ENCODE measurements at regions not wholly inside any gene's neighbourhood (a gene's known extent, or its start where the extent isn't known, plus 50 kb on each side); places are given as distances from the start of the nearest gene placed in this dataset.
A peak's percentile ranks its signal among the peaks of the same experiment; 100 is the strongest.

DNA sequence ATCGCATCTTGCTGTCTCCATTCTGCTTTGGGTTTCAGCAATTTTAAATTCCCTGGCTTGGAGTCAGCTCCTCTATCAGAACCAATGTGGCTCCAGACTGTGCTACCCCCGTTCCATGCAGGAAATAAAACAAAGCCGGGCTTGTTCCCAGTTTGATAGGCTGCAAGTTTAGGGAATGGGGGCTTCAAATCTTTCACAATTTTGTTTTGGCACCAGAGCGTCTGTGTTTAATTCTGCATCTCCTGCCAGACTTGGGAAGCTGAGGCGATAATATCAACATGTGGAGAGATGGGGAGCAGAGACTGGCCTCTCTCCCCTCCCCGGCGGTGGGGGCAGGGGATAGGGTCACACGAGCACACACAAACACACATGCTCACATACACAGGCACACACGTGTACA lies 305.9 kb downstream of the FGFR2 start:
- no peak for DNase-seq (ENCODE audit: low spot score)
- FAIRE-seq = no peak

DNA sequence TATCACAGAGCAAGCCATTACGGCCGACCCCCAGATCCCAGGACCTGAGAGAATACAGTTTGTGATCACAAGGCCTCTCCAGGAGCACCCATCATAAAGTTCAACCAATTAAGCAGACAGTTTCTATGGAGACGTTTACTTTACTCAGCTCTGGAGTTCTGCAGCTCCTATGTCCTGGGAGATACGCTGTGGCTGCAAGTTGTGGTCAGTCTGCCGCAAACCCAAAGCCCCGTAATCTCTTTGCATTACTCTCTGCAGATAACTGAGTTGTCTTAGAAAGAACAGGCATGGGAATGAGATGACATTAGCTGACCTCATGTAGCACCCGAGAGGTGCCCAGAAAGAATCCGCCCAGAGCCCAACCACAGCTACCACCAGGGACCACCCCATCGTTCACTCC lies 305.1 kb downstream of the FGFR2 start:
- no peak for DNase-seq (ENCODE audit: low spot score)
- FAIRE-seq = no peak

DNA sequence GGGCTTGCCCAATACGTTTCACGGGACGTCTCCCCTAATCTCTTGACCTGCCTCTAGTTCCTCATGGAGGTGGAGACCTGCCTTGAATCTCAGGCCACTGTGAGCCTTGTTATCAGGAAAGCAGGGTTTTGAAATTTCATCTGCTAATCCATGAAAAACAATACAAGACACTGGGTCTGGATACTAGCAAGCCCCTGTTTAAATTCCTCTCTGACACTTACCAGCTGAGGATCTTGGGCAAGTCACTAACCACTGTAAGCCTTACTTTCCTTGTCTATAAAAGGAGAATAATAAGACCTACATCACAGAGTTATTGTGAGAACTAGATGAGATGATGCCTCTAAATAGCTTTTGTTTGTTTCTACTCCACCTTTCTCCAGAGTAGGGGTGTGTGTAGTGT lies 303.6 kb downstream of the FGFR2 start:
- DNase-seq (ENCODE audit: low spot score) (no peak), FAIRE-seq (no peak)

DNA sequence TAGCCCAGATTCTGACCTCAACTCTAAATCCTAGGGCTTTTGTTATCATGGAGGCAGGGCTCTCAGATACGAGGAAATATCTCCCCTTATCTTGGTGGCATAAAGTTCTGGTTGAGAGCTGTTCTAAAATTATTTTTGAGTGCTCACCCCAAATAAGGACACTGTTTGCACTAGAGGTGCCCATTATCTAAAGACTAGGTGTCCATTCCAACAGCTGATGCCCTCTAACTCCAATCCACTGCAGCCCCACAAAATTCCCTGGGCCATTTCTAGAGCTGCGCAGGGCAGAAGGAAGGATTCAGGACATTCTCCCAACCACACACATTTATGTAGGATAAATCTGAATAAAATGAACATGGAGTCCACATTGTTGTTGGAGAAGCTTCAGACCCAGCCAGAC lies 301.9 kb downstream of the FGFR2 start:
- no peak for DNase-seq (ENCODE audit: low spot score)
- no peak for FAIRE-seq

DNA sequence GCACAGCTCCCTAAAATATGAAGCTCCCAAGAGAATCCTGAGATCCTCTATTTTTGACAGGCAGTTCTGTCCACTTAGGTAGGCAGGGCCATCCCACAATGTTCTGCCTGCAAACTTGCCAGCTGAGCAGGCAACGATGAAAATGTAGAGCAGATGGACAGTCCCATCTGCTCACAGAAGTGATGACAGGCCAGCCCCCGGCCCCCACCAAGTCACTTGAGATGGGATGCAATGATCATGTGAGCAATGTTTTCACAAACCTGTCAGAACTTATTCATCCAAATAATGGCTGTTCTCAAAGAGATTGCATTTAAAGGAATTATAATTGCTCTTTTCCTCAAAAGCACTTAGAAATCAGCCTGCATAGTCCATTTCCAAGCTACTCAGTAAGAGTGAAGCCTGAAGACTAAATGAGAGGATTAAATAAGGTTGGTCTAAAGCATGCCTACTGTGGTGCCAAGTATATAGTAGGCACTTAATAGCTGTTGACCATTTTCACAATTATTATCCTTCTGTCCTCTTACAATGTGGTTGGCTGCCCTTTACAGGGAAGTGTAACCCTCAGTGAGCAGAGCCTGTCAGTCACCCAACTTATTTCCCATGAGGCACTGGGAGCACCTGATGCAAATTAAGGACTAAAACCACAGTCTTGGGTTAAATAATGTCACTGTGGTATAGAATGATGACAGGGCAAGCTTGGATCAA lies 301.2 kb downstream of the FGFR2 start:
- DNase-seq (ENCODE audit: low spot score) (no peak), FAIRE-seq (no peak)

DNA sequence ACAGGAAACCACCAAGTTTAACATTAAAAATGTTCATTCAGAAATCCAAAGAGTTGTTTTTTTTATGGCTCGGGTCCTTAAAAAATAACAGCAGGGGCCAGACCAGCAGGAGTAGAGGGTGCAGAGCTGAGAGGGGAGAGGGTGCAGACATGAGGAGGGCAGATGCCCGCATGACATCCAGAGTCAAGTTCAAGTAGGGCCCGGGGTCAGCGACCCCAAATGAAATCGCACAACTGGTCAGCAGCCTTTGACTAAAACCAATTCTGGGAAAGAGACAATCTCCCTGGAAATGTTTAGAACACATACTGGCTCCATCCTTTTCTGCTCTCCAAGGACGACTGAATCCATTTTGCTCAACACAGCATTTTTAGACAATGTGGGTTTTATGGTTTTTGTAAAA lies 297.5 kb downstream of the FGFR2 start:
- DNase-seq (ENCODE audit: low spot score) (no peak), FAIRE-seq (no peak)

DNA sequence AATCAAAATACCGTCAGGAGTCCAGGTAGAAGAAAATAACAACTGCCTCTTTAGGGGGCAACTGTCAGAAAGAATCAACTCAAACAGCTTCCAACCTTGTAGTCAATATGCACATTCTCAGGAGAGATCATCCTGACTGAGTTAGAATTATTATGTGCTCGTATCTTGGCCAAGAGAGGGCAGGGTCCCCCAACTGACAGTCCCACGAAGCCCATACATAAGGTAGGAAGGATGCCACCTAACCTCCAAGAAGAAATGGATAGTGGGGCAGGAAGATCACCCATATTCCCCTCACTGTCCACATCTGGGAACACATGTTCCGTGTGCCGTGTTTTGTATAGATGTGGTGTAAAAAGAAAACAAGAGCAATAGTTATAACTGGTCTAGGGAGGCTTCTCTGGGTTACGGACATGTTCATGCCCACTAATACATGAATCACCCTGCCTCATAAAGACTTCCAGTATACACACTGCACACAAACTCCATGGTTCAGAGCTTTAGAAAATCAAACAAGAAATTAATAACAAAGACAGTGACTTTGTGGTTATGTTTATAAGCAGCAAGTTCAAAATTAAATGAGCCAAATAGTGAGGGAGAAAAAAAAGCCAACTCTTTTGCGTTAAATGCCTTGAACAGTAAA lies 295.6 kb downstream of the FGFR2 start:
- no peak for FAIRE-seq
- DNase-seq (ENCODE audit: low spot score) = peak; percentile 28

DNA sequence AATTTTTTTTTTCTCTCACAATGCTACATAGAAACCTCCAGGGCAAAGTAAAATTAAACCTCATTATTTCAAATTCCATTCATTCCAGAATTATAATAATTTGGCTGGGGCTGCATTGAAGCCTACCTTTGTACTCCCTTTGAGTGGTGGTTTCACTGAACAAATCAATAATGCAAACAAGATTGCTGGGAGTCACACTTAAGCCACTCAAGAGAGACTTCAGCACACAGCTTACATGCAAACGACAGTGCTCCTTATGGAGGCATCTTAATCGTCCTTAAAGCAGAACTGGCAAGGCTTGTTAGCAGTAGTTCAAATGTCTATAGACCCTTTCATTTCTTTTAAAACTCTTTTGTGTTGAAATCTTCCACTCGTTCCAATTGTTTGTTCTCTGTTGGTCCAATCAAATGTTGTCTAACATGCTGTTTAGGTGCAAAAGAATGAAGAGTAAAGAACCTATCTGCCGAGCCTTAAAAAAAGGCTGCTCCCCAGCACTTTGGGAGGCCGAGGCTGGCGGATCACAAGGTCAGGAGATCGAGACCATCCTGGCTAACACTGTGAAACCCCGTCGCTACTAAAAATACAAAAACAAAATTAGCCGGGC lies 294.9 kb downstream of the FGFR2 start:
- DNase-seq (ENCODE audit: low spot score) (no peak), FAIRE-seq (no peak)

DNA sequence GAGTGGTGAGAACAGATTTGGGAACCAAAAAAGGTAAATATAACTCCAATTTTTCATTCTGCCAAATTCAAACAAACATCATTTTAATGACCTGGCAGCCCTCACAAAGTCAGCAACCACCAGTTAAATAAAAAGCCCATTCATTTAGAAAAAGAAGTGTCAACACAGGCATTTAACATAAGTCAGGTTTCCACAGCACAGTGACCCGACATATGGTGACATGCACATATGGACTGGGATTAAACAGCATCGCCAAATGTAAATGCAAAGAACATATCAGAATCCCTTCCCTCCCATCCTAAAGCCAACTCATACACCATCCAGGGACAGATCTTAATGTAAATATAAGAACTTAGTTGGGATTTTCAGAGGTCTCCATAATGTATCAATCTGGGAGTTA lies 293.2 kb downstream of the FGFR2 start:
- FAIRE-seq (no peak), DNase-seq (ENCODE audit: low spot score) (no peak)

DNA sequence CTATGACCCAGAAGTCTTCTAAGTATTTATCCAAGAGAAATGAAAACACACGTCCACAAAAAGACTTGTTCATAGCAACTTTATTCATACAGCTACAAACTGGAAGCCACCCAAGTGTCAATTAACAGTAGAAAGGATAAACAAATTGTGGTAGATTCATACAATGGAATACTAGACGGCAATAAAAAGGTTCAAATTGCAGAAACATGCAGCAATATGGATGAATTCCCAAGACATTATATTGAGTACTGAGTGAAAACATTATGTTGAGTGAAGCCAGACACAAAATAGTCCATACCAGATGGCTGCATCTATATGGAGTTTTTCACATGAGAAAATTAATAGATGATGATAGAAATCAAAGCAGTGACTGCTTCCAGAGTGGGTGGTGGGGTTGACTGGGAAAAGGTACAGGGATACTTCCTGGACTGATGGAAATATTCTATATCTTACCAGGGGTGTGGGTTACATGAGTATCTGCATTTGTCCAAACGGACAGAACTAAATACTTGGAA lies 292.0 kb downstream of the FGFR2 start:
- no peak for DNase-seq (ENCODE audit: low spot score)
- no peak for FAIRE-seq

DNA sequence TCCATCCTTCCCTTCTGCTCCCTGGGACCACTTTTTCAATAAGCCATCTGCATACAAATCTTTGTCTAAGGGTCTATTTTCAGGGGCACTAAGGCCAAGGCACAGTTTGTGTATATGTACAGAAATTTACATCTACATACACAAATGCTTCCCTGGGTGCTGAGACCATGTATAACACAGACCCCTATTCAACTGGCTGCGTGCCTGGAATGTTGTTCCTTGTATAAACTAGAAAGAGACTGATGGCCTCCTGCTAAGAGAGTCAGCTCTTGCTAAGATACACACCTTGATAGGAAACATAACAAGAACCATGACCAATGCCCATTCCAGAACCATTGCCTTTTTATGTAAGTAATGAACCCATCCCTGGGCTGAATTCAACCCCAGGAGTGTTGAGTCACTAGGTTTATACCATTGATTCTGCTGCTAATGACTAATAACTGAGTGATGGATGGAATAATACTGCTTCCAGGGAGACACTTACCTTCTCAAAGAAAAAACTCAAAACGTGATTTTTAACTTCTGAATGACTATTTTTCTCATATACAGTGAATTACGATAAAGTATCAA lies 290.7 kb downstream of the FGFR2 start:
- FAIRE-seq (no peak), DNase-seq (ENCODE audit: low spot score) (no peak)

DNA sequence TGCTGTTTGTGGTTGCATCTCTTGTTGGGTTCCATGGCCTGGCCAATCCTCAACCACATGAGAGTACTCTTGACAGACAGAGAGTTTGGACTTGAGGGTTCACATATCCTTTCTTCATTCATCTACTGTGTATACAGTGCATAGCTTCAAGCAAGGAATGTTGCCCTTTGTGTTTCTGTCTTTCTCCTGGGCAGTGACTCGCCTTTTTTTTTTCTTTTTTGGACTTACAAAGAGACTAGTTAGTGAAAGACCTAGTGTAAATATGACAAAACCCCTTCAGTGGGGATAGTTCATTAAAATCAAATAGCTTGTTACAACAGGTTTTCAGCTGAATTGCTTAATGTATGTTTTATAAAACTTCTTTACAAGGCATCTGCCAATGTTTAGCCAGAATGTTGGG lies 290.2 kb downstream of the FGFR2 start:
- DNase-seq (ENCODE audit: low spot score) (no peak), FAIRE-seq (no peak)

DNA sequence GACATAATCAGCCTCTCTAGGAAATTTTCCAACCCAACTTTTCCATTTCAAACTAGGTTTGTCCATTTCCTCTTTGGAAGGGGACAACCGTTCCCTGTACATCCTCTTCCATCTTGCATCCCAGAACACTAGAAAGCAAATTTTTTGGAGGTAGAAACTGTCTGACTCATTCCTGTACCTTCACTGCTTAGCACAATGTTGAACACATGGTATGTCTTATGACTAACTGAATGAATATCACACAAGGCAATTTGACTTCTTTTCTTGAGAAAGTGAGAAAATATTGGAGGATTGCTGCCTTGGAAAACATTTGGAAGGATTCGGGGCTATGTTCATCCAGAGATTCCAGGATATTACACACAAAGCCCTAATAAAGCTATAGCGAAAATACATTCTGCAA lies 289.1 kb downstream of the FGFR2 start:
- no peak for FAIRE-seq

DNA sequence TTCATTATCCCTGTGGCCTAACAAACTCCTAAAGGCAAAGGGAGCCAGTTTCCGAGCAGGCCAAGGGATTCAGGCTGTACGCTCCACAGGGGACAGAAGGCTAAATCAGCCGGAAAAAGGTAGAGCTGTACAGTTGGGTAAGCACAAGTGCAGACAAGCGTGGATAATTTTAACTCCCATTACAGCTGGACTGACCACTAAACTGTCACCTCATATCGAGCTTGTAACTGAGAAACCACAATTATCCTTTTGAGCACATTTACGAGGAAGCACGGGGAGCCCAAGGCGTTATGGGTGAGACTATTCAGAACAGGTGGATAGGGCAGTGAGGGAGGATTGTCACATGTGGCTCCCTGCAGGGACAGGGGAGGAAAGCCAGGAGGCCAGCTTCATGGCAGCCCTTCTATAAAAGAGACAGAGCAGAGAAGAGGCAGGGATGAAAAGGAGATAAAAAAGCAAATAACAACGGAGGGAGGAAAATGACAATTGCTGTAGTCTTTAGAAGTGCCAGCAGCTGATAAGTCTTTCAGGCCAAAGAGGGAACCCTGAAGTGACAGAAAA lies 288.0 kb downstream of the FGFR2 start:
- FAIRE-seq (peak; percentile 83), DNase-seq (ENCODE audit: low spot score) (peak; percentile 72)

More for the DNA sequence above, 289.1 kb downstream of the FGFR2 start:
- DNase-seq (ENCODE audit: low spot score) = peak; percentile 16

DNA sequence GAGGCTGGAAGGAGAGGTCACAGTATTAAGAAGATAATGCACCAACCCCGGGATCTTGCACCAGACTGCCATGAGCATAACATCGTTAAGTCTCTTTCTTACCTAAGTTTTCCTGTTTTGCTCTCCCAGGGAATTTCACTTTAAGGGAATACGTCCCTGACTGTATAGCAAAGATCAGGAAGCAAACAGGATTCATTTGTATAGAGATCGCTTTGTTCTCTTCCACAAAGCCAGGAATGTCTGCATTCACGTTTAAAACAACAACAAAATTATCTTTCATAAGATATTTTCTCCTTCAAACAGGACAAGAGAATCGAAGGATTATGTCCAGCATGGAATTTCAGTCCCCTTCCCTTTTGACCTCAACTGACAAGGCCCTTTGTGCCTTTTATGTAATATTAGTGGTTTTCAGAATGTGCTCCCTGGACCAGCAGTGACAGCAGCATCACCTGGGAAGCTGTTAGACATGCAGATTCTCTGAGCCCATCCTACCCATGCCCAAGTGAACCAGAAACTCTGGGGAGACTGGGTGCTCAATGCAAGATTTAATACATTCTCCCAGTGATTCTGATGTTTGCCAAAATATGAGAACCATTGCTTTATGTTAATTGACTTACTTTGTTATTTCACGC lies 286.3 kb downstream of the FGFR2 start:
- DNase-seq (ENCODE audit: low spot score) = no peak

DNA sequence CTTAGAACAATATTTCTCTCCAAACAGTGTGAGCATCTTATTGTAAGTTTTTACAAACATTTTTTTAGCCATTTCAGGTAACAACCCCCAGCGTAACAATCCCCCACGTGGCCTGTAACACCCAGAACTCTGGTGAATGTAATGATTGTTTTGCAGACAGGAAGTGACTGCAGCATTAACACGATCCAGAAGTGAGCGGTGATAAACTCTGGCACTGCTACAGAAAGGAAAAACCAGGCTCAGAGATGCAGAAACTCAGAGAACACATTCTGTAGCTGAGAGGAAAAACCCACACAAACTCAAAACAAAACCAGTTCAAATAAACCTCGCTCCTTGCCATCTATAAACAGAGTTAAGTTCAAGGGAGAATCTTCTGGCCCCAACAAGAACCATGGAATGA lies 285.7 kb downstream of the FGFR2 start:
- DNase-seq (ENCODE audit: low spot score) = no peak

More for the DNA sequence above, 286.3 kb downstream of the FGFR2 start:
- FAIRE-seq = no peak

DNA sequence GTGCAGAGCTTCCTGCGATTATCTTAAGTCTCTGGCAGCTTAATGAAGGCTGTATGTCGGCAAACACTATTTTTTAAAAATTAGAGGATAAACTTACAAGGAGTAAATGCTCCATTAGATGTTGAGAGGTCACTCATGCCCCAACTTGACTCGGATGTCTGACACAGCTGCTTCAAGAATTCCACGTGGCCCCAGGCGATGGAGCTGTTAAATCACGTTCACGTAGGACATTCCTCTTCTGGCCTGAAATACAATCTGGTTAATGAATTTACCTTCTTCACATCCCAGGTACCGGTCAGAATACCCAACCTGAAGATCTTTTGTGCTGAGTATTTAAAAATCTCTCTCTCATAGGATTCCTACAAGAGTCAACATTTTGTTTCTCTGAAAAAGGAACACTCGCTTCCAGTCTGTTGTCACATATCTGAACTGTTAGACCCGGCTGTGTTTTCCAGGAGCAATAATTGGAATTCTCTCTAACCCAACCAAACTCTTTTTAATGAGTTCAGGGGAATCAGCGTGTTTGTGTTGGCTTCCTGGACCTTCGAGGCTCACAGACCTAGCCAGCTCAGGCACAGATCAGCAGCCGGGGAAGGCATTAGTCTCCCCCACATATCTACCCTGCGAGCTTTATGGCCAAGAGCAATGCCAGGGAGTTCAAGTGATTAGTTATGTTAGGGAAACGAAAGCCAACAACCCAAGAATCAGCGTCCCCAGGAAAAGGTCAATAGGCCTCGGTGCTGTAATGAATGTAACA lies 284.9 kb downstream of the FGFR2 start:
- FAIRE-seq (no peak), DNase-seq (ENCODE audit: low spot score) (no peak)

More for the DNA sequence above, 285.7 kb downstream of the FGFR2 start:
- no peak for FAIRE-seq

DNA sequence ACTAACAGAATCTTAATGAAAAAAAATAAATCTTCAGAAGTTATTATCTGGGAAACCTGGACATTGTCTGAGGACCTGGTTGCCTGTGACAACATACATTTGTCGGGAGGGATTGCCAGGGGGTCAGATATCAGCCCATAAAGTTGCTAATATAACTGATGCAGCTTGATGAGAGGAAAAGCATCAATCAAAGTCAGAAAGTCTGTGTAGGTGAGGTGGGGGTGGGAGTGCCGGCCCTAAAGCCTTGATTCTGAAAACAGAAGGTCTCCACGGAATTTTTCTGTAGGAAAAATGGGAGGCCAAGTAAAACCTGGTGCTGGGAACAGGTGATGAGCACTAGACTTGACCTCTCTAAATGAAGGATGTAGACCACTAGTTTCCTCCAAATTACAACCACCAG lies 281.8 kb downstream of the FGFR2 start:
- FAIRE-seq = no peak
- no peak for DNase-seq (ENCODE audit: low spot score)

DNA sequence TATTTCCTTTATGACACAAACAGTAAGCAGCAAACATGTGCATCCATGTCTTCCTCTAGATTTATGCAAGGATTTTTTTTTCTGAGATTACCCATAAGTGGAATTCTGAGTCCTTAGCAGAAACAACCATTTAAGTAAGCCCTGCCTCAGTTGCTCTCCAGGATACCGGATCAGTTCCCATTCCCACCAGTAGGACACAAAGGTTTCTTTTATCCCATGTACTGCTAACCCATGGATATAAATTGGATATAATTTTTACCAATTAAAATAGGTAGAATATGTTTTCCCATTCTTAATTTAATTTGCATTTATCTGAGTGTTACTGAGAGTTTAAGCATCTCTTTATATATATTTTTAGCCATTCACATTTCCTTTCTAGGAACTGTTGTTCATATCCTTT lies 280.9 kb downstream of the FGFR2 start:
- DNase-seq (ENCODE audit: low spot score) (no peak), FAIRE-seq (no peak)

DNA sequence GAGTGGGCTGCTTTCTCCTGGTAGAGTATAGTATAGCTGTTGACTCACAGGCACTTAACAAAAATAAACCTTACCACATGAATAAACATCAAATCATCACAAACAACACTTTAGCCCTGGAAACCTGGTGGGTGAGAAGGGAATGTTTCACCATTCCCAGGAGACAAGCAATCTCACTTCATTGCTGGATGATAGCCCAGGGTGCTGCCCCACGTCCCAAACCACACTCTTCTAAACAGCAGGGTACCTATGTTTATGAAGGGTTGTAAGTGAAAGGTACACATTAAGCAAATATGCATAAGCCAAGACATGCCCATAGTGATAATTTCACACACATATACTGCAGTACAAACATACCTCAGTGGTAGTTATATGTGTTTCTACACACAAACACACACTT lies 276.2 kb downstream of the FGFR2 start:
- FAIRE-seq = no peak

DNA sequence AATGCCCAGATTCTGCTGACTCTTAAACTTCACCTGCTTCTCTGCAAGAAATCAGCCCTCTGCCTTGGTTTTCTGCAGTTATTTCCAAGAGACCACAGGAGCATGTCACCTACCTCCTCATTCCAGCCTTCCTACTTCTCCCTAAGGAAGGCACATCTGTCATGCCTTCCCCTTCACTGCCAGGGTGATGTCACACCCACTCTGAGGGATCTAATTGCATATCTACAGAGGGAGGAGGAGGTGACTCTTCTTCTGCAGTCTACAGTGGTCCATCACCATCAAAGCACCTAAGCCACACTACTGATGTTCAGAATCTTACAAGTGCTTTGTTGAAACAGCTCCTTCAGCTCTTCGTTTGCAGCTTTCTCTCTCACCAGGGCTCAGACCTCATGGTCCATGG lies 275.5 kb downstream of the FGFR2 start:
- FAIRE-seq (no peak), DNase-seq (ENCODE audit: low spot score) (no peak)

More for the DNA sequence above, 276.2 kb downstream of the FGFR2 start:
- no peak for DNase-seq (ENCODE audit: low spot score)

Data from RCC 7860 (cell line).